Mesendoderm (in vitro differentiated cells): ENCODE measurements at regions not wholly inside any gene's neighbourhood (a gene's known extent, or its start where the extent isn't known, plus 50 kb on each side); places are given as distances from the start of the nearest gene placed in this dataset.

Experiments
- DNase-seq: peaks from one replicate; pipeline ENCODE4 v3.0.0; 2013
- H2AK5ac ChIP-seq: 2 replicates; pipeline ENCODE4 v1.6.1; 2013; ENCODE audit warnings: low read length, inconsistent platforms
- H2BK120ac ChIP-seq: 2 replicates; pipeline ENCODE4 v1.6.1; 2013; ENCODE audit warnings: low read depth, mild to moderate bottlenecking, low read length, moderate library complexity, mixed read lengths
- H2BK15ac ChIP-seq: replicated peaks from 2 replicates; pipeline ENCODE4 v1.6.1; 2013; ENCODE audit warnings: low read depth, mild to moderate bottlenecking, moderate library complexity
- H2BK5ac ChIP-seq: 2 replicates; pipeline ENCODE4 v1.6.1; 2013; ENCODE audit warnings: low read length, inconsistent platforms
- H3K18ac ChIP-seq: 2 replicates; pipeline ENCODE4 v1.6.1; 2013; ENCODE audit warnings: mild to moderate bottlenecking, low read length, mixed read lengths
- H3K23ac ChIP-seq: one replicate; pipeline ENCODE4 v1.6.1; 2013; ENCODE audit warnings: low read length
- H3K27ac ChIP-seq: 2 replicates; pipeline ENCODE4 v1.5.1; 2013; ENCODE audit warnings: low read depth, mild to moderate bottlenecking, inconsistent platforms, low read length, moderate library complexity
- H3K27me3 ChIP-seq: 2 replicates; pipeline ENCODE4 v1.6.1; 2013; ENCODE audit warnings: low read length, control low read depth, mild to moderate bottlenecking, inconsistent platforms; ENCODE audit not compliant: insufficient read depth, poor library complexity
- H3K36me3 ChIP-seq: 2 replicates; pipeline ENCODE4 v1.6.1; 2013; ENCODE audit warnings: low read length, inconsistent platforms; ENCODE audit not compliant: control insufficient read depth, insufficient read depth
- H3K4ac ChIP-seq: one replicate; pipeline ENCODE4 v1.6.1; 2013; ENCODE audit warnings: low read depth, mild to moderate bottlenecking, low read length, moderate library complexity
- H3K4me1 ChIP-seq: 2 replicates; pipeline ENCODE4 v1.6.1; 2013; ENCODE audit warnings: low read depth, low read length, inconsistent platforms; ENCODE audit not compliant: control insufficient read depth
- H3K4me2 ChIP-seq: 2 replicates; pipeline ENCODE4 v1.6.1; 2013; ENCODE audit warnings: low read length
- H3K4me3 ChIP-seq: 2 replicates; pipeline ENCODE4 v1.5.1; 2013; ENCODE audit warnings: mild to moderate bottlenecking, low read length
- H3K56ac ChIP-seq: one replicate; pipeline ENCODE4 v1.6.1; 2013; ENCODE audit warnings: low read length
- H3K79me1 ChIP-seq: 2 replicates; pipeline ENCODE4 v1.6.1; 2013; ENCODE audit warnings: low read length, inconsistent platforms
- H3K79me2 ChIP-seq: 2 replicates; pipeline ENCODE4 v1.6.1; 2013; ENCODE audit warnings: mild to moderate bottlenecking, low read length; ENCODE audit not compliant: control insufficient read depth, insufficient read depth
- H3K9ac ChIP-seq: 2 replicates; pipeline ENCODE4 v1.6.1; 2013; ENCODE audit warnings: low read length, inconsistent platforms
- H4K5ac ChIP-seq: one replicate; pipeline ENCODE4 v1.6.1; 2013; ENCODE audit warnings: low read length
- H4K8ac ChIP-seq: one replicate; pipeline ENCODE4 v1.6.1; 2013; ENCODE audit warnings: low read depth, mild to moderate bottlenecking, control low read depth, low read length, moderate library complexity
- WGBS: extraction: QIAGEN DNeasy Blood & Tissue Kit; methylation state at CpG from one replicate; pipeline ENCODE4 v1.1.7; 2013; ENCODE audit warnings: low lambda C conversion rate, missing lambda C conversion rate; ENCODE audit not compliant: insufficient coverage; ENCODE audit errors: extremely low coverage; 5-methylcytosine and 5-hydroxymethylcytosine counted together

DNA sequence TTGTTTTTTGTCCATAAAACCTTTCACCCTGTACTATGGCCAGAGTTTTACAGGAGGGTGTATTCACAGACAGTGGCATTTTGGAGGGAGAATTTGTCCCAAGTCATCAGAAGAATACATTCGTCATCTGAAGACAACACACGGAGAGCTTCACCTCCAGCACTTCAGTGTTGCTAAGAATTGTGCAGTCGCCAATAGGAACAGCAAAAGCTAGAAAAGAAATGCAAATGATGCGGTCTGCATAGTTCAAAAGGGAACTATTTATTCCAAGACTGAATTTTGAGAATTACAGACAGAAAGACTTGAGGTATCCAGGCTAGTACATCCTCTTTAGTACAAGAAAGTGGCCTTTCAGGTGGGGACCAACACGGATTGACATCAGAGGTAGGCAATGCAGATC lies 399.2 kb upstream of the KIF2A start:
- DNase-seq, result no peak
- Histone ChIP-seq H3K4ac (no peak overlapping the region), H2BK15ac (no peak overlapping the region), H3K36me3 (no peaks in the 10 kb centered on the region), H3K4me1 (no peaks in the 10 kb centered on the region), H3K56ac (no peak overlapping the region), H3K23ac (no peak overlapping the region), H3K9ac (no peak overlapping the region), H3K27me3 (no peaks in the 10 kb centered on the region), H2BK5ac (no peak overlapping the region), H3K4me3 (no peak overlapping the region), H3K18ac (no peak overlapping the region), H4K5ac (no peak overlapping the region), H4K8ac (no peak overlapping the region), H3K79me2 (no peaks in the 10 kb centered on the region), H2BK120ac (no peak overlapping the region), H2AK5ac (no peak overlapping the region), H3K27ac (no peak overlapping the region), H3K4me2 (no peak overlapping the region), H3K79me1 (no peaks in the 10 kb centered on the region)
- WGBS, result no CpG with 5 or more reads among the region's 5 CpGs

DNA sequence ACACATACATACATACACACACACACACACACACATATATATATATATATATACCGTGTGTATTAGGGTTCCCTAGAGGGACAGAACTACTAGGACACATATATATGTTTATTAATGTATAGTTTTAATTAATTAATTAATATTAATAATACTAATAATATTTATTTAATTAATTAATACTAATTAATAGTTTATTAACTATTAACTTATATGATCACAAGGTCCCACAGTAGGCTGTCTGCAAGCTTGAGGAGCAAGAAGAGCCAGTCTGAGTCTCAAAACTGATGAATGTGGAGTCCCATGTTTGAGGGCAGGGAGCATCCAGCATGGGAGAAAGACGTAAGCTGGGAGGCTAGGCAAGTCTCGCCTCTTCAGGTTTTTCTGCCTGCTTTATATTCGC lies 398.0 kb upstream of the KIF2A start:
- no peak overlapping the region for H3K18ac ChIP-seq
- no peaks in the 10 kb centered on the region for H3K36me3 ChIP-seq
- no peak overlapping the region for H2BK5ac ChIP-seq
- H3K4me3 ChIP-seq, result no peak overlapping the region
- H2BK15ac ChIP-seq, result no peak overlapping the region
- no peaks in the 10 kb centered on the region for H3K4me1 ChIP-seq
- no peak overlapping the region for H4K8ac ChIP-seq
- H2BK120ac ChIP-seq, result no peak overlapping the region
- H3K79me2 ChIP-seq, result no peaks in the 10 kb centered on the region
- H3K23ac ChIP-seq, result no peak overlapping the region
- H3K27ac ChIP-seq, result no peak overlapping the region
- H3K27me3 ChIP-seq, result no peaks in the 10 kb centered on the region
- no peak for DNase-seq
- no peak overlapping the region for H4K5ac ChIP-seq
- H2AK5ac ChIP-seq, result no peak overlapping the region
- H3K56ac ChIP-seq, result no peak overlapping the region
- H3K4ac ChIP-seq, result no peak overlapping the region
- H3K9ac ChIP-seq, result no peak overlapping the region
- no peaks in the 10 kb centered on the region for H3K79me1 ChIP-seq
- no peak overlapping the region for H3K4me2 ChIP-seq
- no CpG with 5 or more reads among the region's 4 CpGs for WGBS

DNA sequence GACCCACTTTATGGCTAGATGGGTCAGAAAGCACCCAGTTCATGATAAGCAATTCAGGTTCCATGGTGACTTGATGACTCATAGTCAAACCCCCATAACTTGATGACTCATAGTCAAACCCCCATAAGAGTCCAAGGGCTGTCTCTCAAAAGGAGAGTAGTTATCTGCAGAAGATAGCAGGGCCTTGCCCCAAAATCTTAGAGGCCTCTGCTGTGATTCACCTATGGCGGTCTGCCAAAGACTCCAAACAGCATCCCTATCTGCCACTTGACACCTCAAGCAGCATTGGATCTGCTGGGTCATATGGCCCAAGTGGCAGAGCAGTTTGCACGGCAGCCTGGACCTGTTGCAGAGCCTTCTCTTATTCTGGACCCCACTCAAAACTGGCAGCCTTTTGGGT lies 395.2 kb upstream of the KIF2A start:
- no CpG with 5 or more reads among the region's 2 CpGs for WGBS
- Histone ChIP-seq H3K56ac (no peak overlapping the region), H3K27ac (no peak overlapping the region), H3K23ac (no peak overlapping the region), H3K4me3 (no peak overlapping the region), H3K79me1 (no peaks in the 10 kb centered on the region), H2BK5ac (no peak overlapping the region), H4K8ac (no peak overlapping the region), H3K27me3 (no peaks in the 10 kb centered on the region), H2AK5ac (no peak overlapping the region), H4K5ac (no peak overlapping the region), H3K4me1 (no peaks in the 10 kb centered on the region), H3K18ac (no peak overlapping the region), H3K79me2 (no peaks in the 10 kb centered on the region), H3K36me3 (no peaks in the 10 kb centered on the region), H3K9ac (no peak overlapping the region), H2BK15ac (no peak overlapping the region), H3K4me2 (no peak overlapping the region), H2BK120ac (no peak overlapping the region), H3K4ac (no peak overlapping the region)
- no peak for DNase-seq

DNA sequence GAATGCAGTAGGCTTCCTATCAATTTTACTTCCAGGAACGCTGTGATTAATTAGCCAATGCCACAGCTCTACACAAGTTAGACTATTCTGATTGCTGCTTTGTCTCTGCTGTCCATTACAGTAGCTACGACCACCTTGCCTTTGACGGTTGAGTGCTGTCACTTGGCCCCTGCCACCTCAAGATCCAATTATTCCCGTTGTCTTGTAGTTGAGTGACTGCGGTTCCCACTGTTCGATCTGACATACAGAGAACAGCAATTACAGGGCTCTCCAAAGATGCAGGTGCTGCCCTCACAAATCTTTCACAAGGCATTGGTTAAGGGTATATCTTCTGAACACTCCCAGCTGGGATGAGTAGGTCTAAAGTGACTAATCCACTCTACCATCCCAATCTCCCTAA lies 393.4 kb upstream of the KIF2A start:
- Histone ChIP-seq H2BK120ac (no peak overlapping the region), H2BK5ac (no peak overlapping the region), H3K79me2 (no peaks in the 10 kb centered on the region), H3K4me2 (no peak overlapping the region), H3K9ac (no peak overlapping the region), H3K4me1 (no peaks in the 10 kb centered on the region), H3K23ac (no peak overlapping the region), H3K27ac (no peak overlapping the region), H3K36me3 (no peaks in the 10 kb centered on the region), H2AK5ac (no peak overlapping the region), H4K8ac (no peak overlapping the region), H3K4ac (no peak overlapping the region), H4K5ac (no peak overlapping the region), H3K27me3 (no peaks in the 10 kb centered on the region), H3K56ac (no peak overlapping the region), H2BK15ac (no peak overlapping the region), H3K4me3 (no peak overlapping the region), H3K18ac (no peak overlapping the region), H3K79me1 (no peaks in the 10 kb centered on the region)
- no peak for DNase-seq
- no CpG with 5 or more reads among the region's 6 CpGs for WGBS

DNA sequence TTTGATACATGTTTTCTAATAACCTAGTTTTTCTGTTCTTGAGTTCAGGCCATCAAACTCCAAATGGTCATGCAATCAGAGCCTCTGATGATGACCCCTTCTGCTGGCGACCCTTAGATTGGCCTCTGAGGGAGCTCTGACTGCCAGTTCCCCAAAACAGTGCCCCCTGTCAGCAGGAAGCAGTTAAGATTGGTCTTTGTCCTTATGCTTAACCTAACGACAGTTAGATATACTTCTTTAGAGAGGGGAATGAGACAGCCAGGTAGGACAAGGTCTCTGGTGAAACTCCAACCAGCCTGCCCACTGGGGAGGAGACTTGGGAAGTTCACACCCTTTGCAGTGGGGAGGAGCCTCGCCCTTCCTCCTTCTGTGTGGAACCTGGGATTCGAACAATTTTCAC lies 390.4 kb upstream of the KIF2A start:
- DNase-seq, result peak; percentile 61
- WGBS, result no CpG with 5 or more reads among the region's 4 CpGs
- no peaks in the 10 kb centered on the region for H3K79me2 ChIP-seq

More for the DNA sequence above, 390.4 kb upstream of the KIF2A start:
- Histone ChIP-seq H3K23ac (no peak overlapping the region), H2BK5ac (no peak overlapping the region), H4K5ac (no peak overlapping the region), H2BK120ac (no peak overlapping the region), H3K9ac (no peak overlapping the region), H3K79me1 (no peaks in the 10 kb centered on the region), H3K27me3 (no peaks in the 10 kb centered on the region), H3K18ac (no peak overlapping the region), H3K4me3 (no peak overlapping the region), H3K36me3 (no peaks in the 10 kb centered on the region), H3K56ac (no peak overlapping the region), H3K4me1 (no peaks in the 10 kb centered on the region), H3K4ac (no peak overlapping the region), H2AK5ac (no peak overlapping the region), H3K4me2 (no peak overlapping the region), H2BK15ac (no peak overlapping the region), H4K8ac (no peak overlapping the region), H3K27ac (no peak overlapping the region)
